SK-N-SH treated with all-trans-retinoic acid at 6 μM for 48 hours (cell line): ENCODE measurements at regions not wholly inside any gene's neighbourhood (a gene's known extent, or its start where the extent isn't known, plus 50 kb on each side); places are given as distances from the start of the nearest gene placed in this dataset.

Source experiments
- ATAC-seq: fragments of 200-7000 bp; cut with Tn5 transposase; 3 replicates; pipeline ENCODE4 v1.9.1; 2020; ENCODE audit warnings: mild to moderate bottlenecking, moderate library complexity
- ARNTL ChIP-seq: fragments of 450-650 bp; formaldehyde crosslinking; IDR thresholded peaks from 2 replicates; pipeline ENCODE4 v1.5.0; 2020; ENCODE audit warnings: low read depth, mild to moderate bottlenecking, moderate library complexity, borderline replicate concordance
- BACH2 ChIP-seq: fragments of 250-450 bp; sonication (Bioruptor Pico); IDR thresholded peaks from 2 replicates; pipeline ENCODE4 v1.9.0; 2021; ENCODE audit warnings: mild to moderate bottlenecking, borderline replicate concordance
- CSRNP3 ChIP-seq: fragments of 250-450 bp; sonication (Bioruptor Pico); IDR thresholded peaks from 2 replicates; pipeline ENCODE4 v1.5.1; 2021; ENCODE audit warnings: mild to moderate bottlenecking, moderate library complexity
- ESRRG ChIP-seq: fragments of 250-450 bp; sonication (Bioruptor Pico); IDR thresholded peaks from 2 replicates; pipeline ENCODE4 v1.6.1; 2021; ENCODE audit warnings: mild to moderate bottlenecking
- GLIS3 ChIP-seq: fragments of 250-450 bp; sonication (Bioruptor Pico); IDR thresholded peaks from 2 replicates; pipeline ENCODE4 v1.5.0; 2020; ENCODE audit warnings: mild to moderate bottlenecking, moderate library complexity
- OSR1 ChIP-seq: fragments of 250-450 bp; sonication (Bioruptor Pico); IDR thresholded peaks from 2 replicates; pipeline ENCODE4 v1.8.0; 2022; ENCODE audit warnings: moderate library complexity, mild to moderate bottlenecking, inconsistent platforms
- PPARA ChIP-seq: fragments of 250-450 bp; sonication (Bioruptor Pico); IDR thresholded peaks from 2 replicates; pipeline ENCODE4 v1.5.0; 2020; ENCODE audit warnings: mild to moderate bottlenecking, borderline replicate concordance
- RARB ChIP-seq: fragments of 250-450 bp; sonication (Bioruptor Pico); IDR thresholded peaks from 2 replicates; pipeline ENCODE4 v1.8.0; 2021; ENCODE audit warnings: mild to moderate bottlenecking, moderate library complexity
- TOX ChIP-seq: fragments of 250-450 bp; sonication (Bioruptor Pico); IDR thresholded peaks from 2 replicates; pipeline ENCODE4 v1.8.0; 2021; ENCODE audit warnings: mild to moderate bottlenecking, moderate library complexity, borderline replicate concordance
- ZC3H10 ChIP-seq: fragments of 250-450 bp; sonication (Bioruptor Pico); IDR thresholded peaks from 2 replicates; pipeline ENCODE4 v1.5.1; 2021; ENCODE audit warnings: mild to moderate bottlenecking, moderate library complexity
- ZFP3 ChIP-seq: fragments of 250-450 bp; sonication (Bioruptor Pico); IDR thresholded peaks from 2 replicates; pipeline ENCODE4 v1.5.0; 2020; ENCODE audit warnings: mild to moderate bottlenecking, moderate library complexity
- ZFP30 ChIP-seq: fragments of 450-650 bp; formaldehyde crosslinking; IDR thresholded peaks from 2 replicates; pipeline ENCODE4 v1.5.0; 2022; ENCODE audit warnings: mild to moderate bottlenecking, moderate library complexity
- ZNF70 ChIP-seq: fragments of 450-650 bp; formaldehyde crosslinking; IDR thresholded peaks from 2 replicates; pipeline ENCODE4 v1.5.0; 2020; ENCODE audit warnings: mild to moderate bottlenecking, moderate library complexity
- TF ChIP-seq, protein P1 (sequence below): fragments of 250-450 bp; sonication (Bioruptor Pico); IDR thresholded peaks from 2 replicates; pipeline ENCODE4 v1.5.0; 2020; ENCODE audit warnings: mild to moderate bottlenecking, moderate library complexity
- TF ChIP-seq, protein P2 (sequence below): fragments of 250-450 bp; sonication (Bioruptor Pico); IDR thresholded peaks from 2 replicates; pipeline ENCODE4 v1.5.1; 2020; ENCODE audit warnings: low read depth, mild to moderate bottlenecking, moderate library complexity

DNA sequence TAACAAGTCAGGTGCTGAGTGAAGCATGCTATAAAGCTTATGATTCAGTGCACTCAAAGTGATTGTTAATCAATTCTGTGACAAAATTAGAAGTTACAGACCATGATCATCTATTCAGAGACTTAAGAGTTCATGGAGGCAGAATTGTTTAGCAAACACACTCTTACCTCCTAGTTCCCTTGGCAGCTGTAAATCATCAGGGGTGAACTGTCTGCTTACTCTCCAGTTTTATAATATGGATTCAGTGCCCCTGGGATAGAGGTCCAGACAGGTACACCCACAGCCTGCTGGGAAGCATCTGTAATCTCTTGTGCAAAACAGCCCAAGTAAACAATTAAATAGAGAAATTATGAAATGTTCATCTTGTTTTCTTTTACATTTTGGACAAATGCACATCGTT, 835.0 kb upstream of the COBL start:
- no peak for TF ChIP-seq CSRNP3
- TF ChIP-seq, protein P1, sequence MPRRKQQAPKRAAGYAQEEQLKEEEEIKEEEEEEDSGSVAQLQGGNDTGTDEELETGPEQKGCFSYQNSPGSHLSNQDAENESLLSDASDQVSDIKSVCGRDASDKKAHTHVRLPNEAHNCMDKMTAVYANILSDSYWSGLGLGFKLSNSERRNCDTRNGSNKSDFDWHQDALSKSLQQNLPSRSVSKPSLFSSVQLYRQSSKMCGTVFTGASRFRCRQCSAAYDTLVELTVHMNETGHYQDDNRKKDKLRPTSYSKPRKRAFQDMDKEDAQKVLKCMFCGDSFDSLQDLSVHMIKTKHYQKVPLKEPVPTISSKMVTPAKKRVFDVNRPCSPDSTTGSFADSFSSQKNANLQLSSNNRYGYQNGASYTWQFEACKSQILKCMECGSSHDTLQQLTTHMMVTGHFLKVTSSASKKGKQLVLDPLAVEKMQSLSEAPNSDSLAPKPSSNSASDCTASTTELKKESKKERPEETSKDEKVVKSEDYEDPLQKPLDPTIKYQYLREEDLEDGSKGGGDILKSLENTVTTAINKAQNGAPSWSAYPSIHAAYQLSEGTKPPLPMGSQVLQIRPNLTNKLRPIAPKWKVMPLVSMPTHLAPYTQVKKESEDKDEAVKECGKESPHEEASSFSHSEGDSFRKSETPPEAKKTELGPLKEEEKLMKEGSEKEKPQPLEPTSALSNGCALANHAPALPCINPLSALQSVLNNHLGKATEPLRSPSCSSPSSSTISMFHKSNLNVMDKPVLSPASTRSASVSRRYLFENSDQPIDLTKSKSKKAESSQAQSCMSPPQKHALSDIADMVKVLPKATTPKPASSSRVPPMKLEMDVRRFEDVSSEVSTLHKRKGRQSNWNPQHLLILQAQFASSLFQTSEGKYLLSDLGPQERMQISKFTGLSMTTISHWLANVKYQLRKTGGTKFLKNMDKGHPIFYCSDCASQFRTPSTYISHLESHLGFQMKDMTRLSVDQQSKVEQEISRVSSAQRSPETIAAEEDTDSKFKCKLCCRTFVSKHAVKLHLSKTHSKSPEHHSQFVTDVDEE, result no peak
- no peak for TF ChIP-seq ZNF70 (CRISPR knock-in tag)
- ATAC-seq, result no peak

DNA sequence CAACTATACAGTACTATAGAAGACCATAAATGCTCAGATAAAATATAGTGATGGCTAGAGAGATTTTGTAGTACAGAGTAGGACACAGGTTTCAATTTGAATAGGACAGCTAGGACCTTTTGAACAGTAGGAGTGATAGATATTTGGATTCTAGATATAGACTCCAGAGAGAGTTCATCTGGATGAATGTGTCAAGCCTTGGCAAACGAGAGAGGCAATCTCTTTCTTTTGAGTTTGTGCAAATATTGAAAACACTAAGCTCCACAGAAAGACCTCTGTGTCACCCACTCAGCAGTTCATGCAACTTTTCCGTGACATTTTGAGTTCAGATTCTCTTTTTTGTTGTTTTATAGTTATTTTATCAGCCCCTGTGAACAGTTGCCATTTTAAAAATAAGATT, 834.3 kb upstream of the COBL start:
- TF ChIP-seq ARNTL (no peak), ZNF70 (CRISPR knock-in tag) (no peak), BACH2 (CRISPR knock-in tag) (no peak), ESRRG (no peak)
- TF ChIP-seq, protein P1, result no peak
- no peak for ATAC-seq

DNA sequence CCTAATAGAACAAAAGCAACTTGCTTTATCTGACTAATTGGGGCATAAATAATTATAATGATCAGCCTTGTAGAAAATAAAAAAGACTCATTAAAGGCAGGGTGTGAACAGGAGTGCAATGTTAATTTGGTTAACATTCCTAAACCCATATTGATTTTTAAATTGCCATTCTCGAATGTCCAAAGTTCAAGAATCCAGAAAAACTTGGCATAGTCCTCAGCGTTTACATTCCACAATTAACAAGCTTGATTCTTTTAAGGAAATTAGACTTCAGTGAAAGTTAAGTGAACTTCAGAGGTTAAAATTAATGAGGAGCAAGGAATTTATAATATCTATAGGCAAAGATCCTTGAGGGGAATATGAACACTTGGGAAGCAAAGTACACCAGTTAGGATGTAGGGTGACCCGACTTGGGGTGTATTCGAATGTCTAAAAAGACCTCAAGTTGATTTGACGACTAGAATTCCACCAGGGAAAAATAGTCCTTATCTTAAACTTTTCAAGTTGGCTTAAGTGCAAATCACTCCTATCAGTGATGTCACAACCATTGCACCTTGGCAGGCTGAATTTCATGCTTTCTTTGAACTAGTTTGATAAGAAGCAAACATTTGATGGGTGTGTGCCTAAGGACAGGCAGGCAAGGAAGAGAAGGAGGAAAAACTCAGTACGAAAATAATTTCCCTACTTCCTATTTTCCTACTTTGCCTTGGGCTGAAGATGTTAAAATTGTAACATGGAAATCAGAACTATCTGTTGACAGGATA, 830.4 kb upstream of the COBL start:
- ATAC-seq, result no peak
- TF ChIP-seq RARB (no peak), CSRNP3 (no peak), ZC3H10 (CRISPR knock-in tag) (no peak)
- TF ChIP-seq, protein P1, result no peak

DNA sequence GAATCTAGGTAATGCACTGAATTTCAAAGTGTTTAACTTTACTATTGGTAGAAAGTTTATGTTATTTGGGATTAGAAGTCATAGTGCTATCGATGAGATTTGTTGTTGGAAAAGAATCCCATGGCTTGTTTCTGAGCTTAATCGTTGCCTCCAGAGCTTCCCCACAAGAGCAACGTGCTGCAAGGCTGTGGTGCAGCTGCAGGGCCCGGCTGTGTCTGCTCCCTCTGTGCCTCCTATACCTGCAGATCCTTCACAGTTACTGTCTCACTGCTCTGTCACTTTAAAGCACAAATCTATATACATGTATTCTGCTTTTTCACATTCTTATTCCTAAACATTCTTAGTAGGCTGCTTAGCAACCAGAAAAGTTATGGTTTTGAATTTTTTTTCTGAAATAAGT, 826.6 kb upstream of the COBL start:
- TF ChIP-seq ESRRG (no peak), ZFP3 (CRISPR knock-in tag) (no peak), ZFP30 (CRISPR knock-in tag) (no peak), CSRNP3 (no peak), TOX (no peak), ZC3H10 (CRISPR knock-in tag) (no peak), OSR1 (no peak), GLIS3 (no peak), PPARA (CRISPR knock-in tag) (no peak), RARB (no peak)
- TF ChIP-seq, protein P1, result no peak
- TF ChIP-seq, protein P2, sequence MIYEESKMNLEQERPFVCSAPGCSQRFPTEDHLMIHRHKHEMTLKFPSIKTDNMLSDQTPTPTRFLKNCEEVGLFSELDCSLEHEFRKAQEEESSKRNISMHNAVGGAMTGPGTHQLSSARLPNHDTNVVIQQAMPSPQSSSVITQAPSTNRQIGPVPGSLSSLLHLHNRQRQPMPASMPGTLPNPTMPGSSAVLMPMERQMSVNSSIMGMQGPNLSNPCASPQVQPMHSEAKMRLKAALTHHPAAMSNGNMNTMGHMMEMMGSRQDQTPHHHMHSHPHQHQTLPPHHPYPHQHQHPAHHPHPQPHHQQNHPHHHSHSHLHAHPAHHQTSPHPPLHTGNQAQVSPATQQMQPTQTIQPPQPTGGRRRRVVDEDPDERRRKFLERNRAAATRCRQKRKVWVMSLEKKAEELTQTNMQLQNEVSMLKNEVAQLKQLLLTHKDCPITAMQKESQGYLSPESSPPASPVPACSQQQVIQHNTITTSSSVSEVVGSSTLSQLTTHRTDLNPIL (CRISPR knock-in tag), result no peak
- ATAC-seq, result no peak
